ENCODE measurements at regions not wholly inside any gene's neighbourhood (a gene's known extent, or its start where the extent isn't known, plus 50 kb on each side); places are given as distances from the start of the nearest gene placed in this dataset.

DNA sequence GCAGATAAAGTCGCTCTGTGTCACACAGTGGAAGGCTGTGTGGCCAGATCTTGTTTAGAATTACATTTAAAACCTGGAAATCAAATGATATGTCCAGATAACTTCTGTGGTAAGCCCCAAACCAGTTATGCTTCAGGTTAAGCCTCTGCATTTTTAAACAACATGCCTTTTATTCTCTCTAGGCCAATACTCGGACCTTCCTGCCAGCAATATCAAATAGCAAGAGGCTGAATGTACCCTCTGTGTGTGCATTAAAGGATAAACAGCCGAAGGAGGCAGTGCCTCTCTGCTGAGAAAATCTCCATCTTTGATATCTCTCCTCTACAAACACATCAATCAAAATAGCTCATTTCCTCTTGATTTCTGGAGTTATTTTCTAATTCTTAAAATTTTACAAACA is 67.1 kb upstream of the TMEM260 start:
- DNase-seq = no peak

DNA sequence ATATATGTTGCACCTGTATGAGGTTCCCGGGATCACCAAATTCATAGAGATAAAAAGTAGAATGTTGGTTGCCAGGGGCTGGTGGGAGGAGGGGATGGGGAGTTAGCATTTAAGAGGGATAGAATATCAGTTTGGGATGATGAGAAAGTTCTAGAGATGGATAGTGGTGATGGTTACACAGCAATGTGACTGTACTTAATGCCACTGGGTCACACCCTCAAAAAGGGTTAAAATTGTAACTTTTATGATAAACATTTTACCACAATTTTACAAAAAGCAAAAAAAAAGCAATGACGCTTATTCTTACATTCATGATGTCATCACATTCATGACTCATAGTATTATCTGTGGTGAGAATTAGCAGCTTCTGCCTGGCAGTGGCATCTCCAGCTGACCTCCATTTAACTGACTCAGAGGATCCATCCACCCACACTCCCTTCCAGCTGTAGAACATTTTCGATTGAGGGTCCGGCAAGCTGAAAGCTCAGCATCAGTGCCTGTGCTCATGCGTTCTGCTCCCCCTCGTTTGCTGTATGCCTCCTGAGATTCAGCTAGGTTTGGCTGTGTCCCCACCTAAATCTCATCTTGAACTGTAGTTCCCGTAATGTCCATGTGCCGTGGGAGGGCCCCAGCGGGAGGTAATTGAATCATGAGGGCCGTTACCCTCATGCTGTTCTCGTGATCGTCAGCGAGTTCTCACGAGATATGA is 64.8 kb upstream of the TMEM260 start:
- DNase-seq = no peak

DNA sequence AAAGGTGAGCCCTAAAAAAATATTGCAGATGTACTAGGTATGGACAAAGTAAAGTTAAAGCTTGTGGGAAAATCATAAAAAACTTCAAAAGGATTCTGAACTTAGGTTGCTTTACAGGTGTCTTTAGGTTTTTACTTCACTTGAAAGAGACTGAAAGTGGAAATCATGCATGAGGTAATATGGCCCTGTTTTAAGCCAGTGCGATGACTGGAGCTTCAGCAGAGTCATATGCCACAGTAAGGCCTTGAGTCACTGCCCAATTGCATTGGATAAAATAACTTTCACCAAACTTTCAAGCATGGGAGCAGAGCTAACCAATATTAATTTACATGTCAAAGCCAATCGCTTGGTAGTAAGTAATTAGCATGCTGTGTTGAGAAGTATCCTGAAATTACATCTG is 63.9 kb upstream of the TMEM260 start:
- DNase-seq = no peak

DNA sequence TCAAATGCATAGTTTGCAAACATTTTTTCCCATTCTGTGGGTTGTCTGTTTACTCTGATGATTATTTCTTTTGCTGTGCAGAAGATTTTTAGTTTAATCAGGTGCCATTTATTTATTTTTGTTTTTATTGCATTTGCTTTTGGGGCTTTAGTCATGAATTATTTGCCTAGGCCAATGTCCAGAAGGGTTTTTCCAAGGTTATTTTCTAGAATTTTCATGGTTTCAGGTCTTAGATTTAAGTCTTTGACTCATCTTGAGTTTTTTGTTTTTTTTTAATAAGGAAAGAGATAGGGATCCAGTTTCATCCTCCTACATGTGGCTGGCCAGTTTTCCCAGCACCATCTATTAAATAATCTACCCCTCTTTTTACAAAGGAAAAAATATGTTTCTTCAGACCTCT is 57.2 kb upstream of the TMEM260 start:
- DNase-seq = no peak

DNA sequence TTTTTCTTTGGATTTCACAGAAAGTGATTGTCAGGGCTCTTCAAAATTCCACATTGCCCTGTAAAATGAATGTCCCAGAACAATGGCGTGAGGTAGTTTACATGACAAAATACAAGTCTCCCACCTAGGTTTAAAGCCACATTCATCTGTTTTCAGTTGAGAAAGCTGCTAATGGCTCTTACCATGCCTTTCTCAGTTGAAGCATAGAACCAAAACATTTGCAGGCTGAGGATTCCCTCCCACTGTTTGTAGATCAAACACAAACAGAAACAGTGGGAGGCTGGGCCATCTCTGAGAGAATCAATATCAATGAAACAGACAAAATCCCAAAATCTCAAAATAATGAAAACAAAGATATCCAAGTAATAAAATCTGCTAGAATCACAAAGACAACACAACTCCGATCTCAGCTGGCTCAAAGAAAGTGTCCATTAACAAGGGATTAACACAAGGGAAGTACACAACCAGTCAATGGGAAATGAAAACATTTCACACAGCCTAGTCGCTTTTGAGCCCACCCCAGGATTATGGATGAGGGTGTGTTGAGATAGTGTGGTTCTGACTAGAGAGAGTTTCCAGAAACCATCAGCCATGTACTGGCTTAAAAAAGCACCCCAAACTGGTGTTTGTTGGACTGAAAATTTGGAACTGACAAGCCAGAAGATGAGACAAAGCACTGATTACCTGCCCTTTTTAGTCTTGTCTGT is 54.5 kb upstream of the TMEM260 start:
- DNase-seq = no peak

DNA sequence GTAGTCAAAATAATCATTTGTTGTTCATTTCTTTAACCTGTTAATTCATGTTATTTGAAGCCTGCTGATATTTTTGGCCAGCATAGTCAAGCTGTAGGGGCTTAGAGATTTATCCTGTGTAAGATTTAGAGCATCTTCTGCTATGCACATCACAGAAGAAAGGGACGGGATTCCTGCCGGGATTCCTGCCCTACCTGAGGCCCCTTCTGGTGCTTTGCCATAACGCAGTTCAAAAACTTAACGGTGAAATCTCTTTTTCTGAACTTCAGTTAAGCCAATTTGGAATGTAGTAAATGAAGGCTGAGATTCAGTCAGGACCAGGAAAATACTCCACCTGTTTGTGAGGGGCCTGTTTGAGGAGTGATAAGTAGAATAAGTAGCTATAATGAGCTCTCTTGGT is 50.7 kb upstream of the TMEM260 start:
- DNase-seq = no peak

Measured in activated naive CD4-positive, alpha-beta T cell treated with anti-CD3 and anti-CD28 coated beads, Interleukin-2, amount 50 U/mL, for 16 hours (primary cell).